K562 (cell line): ENCODE measurements at regions not wholly inside any gene's neighbourhood (a gene's known extent, or its start where the extent isn't known, plus 50 kb on each side); places are given as distances from the start of the nearest gene placed in this dataset.

Experiments used
- ATAC-seq: fragments of 200-7000 bp; cut with Tn5 transposase; 3 replicates; pipeline ENCODE4 v1.9.1; 2020; ENCODE audit warnings: moderate library complexity
- BruUV-seq: library from RNA; stranded (reverse); fragments of 400-500 nt; replicated peaks from 2 replicates; lab custom pipeline; 2021; lab: Mats Ljungman, UMichigan
- CTCF ChIA-PET: fragments of 300-600 bp; formaldehyde crosslinking; extraction: SDS; loops from one replicate; lab custom pipeline; 2021; ENCODE audit warnings: low intra/inter-chr PET ratio; lab: Yijun Ruan, JAX
- POLR2A ChIA-PET: fragments of 300-600, 350-650 bp; sonication (Branson Sonifier 250); formaldehyde crosslinking; extraction: SDS; loops from one replicate; lab custom pipeline; 2021; ENCODE audit warnings: antibody characterized with exemption, inconsistent platforms; lab: Yijun Ruan, JAX
- DNase-seq, 4 experiments: peaks; one replicate each; pipeline versions ENCODE4 v3.0.0 to v3.0.0-alpha.2; 2011 to 2018; ENCODE audit warnings: low spot score in 3 of 4, mixed read lengths in 3 of 4; ENCODE audit errors: extremely low read depth in 1 of 4
- FAIRE-seq: peaks from 2 replicates; lab custom pipeline; 2011; peaks lifted over from hg19 to GRCh38; lab: Jason Lieb, UNC
- H2AFZ ChIP-seq: 2 replicates; pipeline ENCODE4 v1.6.0; 2011; ENCODE audit warnings: low read depth, low read length, control low read depth, inconsistent platforms
- H3K27ac ChIP-seq: fragments of 200-600 bp; 3 replicates; pipeline ENCODE4 v1.8.0; 2011; ENCODE audit warnings: low read depth, mild to moderate bottlenecking, control low read depth, inconsistent platforms, low read length, moderate library complexity, mixed read lengths; ENCODE audit errors: extremely low read depth
- H3K27me3 ChIP-seq, 2 experiments: fragments of 300-600 bp in 1 of 2; 2 replicates in 1 of 2; 3 replicates in 1 of 2; pipeline versions ENCODE4 v1.6.0 to v1.8.0; 2011; ENCODE audit warnings: inconsistent platforms in 2 of 2, low read length in 2 of 2, mild to moderate bottlenecking in 1 of 2, mixed read lengths in 1 of 2, moderate library complexity in 1 of 2; ENCODE audit not compliant: control insufficient read depth in 2 of 2, insufficient read depth in 2 of 2
- H3K36me3 ChIP-seq: fragments of 300-600 bp; 3 replicates; pipeline ENCODE4 v1.8.0; 2011; ENCODE audit warnings: mild to moderate bottlenecking, low read length, inconsistent platforms; ENCODE audit not compliant: control insufficient read depth, insufficient read depth
- H3K4me1 ChIP-seq, 2 experiments: fragments of 200-600 bp in 1 of 2; replicated peaks in 1 of 2; 2 replicates in 1 of 2; 3 replicates in 1 of 2; pipeline versions ENCODE4 v1.5.1 to v1.8.0; 2011; ENCODE audit warnings: inconsistent platforms in 2 of 2, low read length in 2 of 2, mild to moderate bottlenecking in 1 of 2, mixed read lengths in 1 of 2, moderate library complexity in 1 of 2; ENCODE audit not compliant: control insufficient read depth in 2 of 2, insufficient read depth in 2 of 2
- H3K4me2 ChIP-seq: 2 replicates; pipeline ENCODE4 v1.6.1; 2011; ENCODE audit warnings: low read length, control low read depth, inconsistent platforms, mixed read lengths; ENCODE audit not compliant: insufficient read depth
- H3K4me3 ChIP-seq: fragments of 200-600 bp; sonication (generic), shearing (Covaris generic); 2 replicates; pipeline ENCODE4 v1.5.1; 2016; ENCODE audit warnings: control low read depth, inconsistent platforms
- H3K79me2 ChIP-seq: fragments of 200-600 bp; 3 replicates; pipeline ENCODE4 v1.8.0; 2011; ENCODE audit warnings: low read length, inconsistent platforms; ENCODE audit not compliant: control insufficient read depth, insufficient read depth
- H3K9ac ChIP-seq, 2 experiments: 2 replicates each; pipeline versions ENCODE4 v1.6.0 to v1.6.1; 2011; ENCODE audit warnings: low read depth in 2 of 2, low read length in 2 of 2, control low read depth in 1 of 2, inconsistent platforms in 1 of 2, mild to moderate bottlenecking in 1 of 2, mixed read lengths in 1 of 2; ENCODE audit not compliant: insufficient read depth in 1 of 2
- H3K9me1 ChIP-seq: one replicate; pipeline ENCODE4 v1.6.0; 2011; ENCODE audit warnings: inconsistent platforms, mild to moderate bottlenecking, low read length, moderate library complexity; ENCODE audit not compliant: control insufficient read depth, insufficient read depth
- H3K9me3 ChIP-seq: replicated peaks from 2 replicates; pipeline ENCODE4 v1.5.1; 2011; ENCODE audit warnings: low read depth, low read length, inconsistent platforms; ENCODE audit not compliant: control insufficient read depth, insufficient read depth
- H4K20me1 ChIP-seq: replicated peaks from 2 replicates; pipeline ENCODE4 v1.6.1; 2011; ENCODE audit warnings: low read length, inconsistent platforms, mixed read lengths; ENCODE audit not compliant: control insufficient read depth, insufficient read depth
- ATF1 ChIP-seq, 2 experiments: fragments of 450-650 bp in 1 of 2; IDR thresholded peaks; 2 replicates each; pipeline ENCODE4 v1.6.1; 2016; ENCODE audit warnings: missing compliant biosample characterization in 1 of 2, missing genetic modification characterization in 1 of 2
- CREM ChIP-seq: IDR thresholded peaks from 2 replicates; pipeline ENCODE4 v1.6.1; 2014; ENCODE audit warnings: antibody characterized with exemption, low read depth
- HNRNPUL1 ChIP-seq: fragments of 200-400 bp; formaldehyde crosslinking; IDR thresholded peaks from 2 replicates; pipeline ENCODE4 v1.6.1; 2017; ENCODE audit warnings: low read length
- RBM14 ChIP-seq: fragments of 200-400 bp; formaldehyde crosslinking; IDR thresholded peaks from 2 replicates; pipeline ENCODE4 v1.6.1; 2018; ENCODE audit warnings: low read depth, mild to moderate bottlenecking, low read length, moderate library complexity, borderline replicate concordance; ENCODE audit not compliant: insufficient read depth
- SIN3B ChIP-seq: fragments of 450-650 bp; IDR thresholded peaks from 2 replicates; pipeline ENCODE4 v1.6.1; 2017; ENCODE audit warnings: low read depth, mild to moderate bottlenecking, moderate library complexity
- ZNF12 ChIP-seq: sonication (generic); formaldehyde crosslinking; IDR thresholded peaks from 2 replicates; pipeline ENCODE4 v1.4.0; 2020; ENCODE audit warnings: mild to moderate bottlenecking, missing genetic modification reagents
- ZNF280A ChIP-seq: fragments of 450-650 bp; IDR thresholded peaks from 2 replicates; pipeline ENCODE4 v1.6.1; 2018; ENCODE audit warnings: mild to moderate bottlenecking, low read depth; ENCODE audit not compliant: partially characterized antibody
- ZNF778 ChIP-seq: fragments of 450-650 bp; formaldehyde crosslinking; IDR thresholded peaks from 2 replicates; pipeline ENCODE4 v1.4.0; 2020; ENCODE audit warnings: mild to moderate bottlenecking, moderate library complexity
- ZSCAN32 ChIP-seq: fragments of 450-650 bp; formaldehyde crosslinking; IDR thresholded peaks from 2 replicates; pipeline ENCODE4 v1.4.0; 2020; ENCODE audit warnings: mild to moderate bottlenecking, moderate library complexity
- WGBS: fragments of 100-300 bp; shearing (Covaris generic); methylation state at CpG from one replicate; pipeline ENCODE4 v1.1.6; 2016; ENCODE audit warnings: low coverage, mixed read lengths; ENCODE audit not compliant: insufficient coverage; ENCODE audit errors: missing lambda C conversion rate; 5-methylcytosine and 5-hydroxymethylcytosine counted together
- in situ Hi-C: fragments of 300-500 bp; cut with MboI; formaldehyde crosslinking; loops from 4 replicates; pipeline ENCODE4 v1.15.0; 2018; ENCODE audit warnings: inconsistent platforms, mixed read lengths
- intact Hi-C: fragments of 100-400 bp; cut with micrococcal nuclease; formaldehyde crosslinking; loops from 2 replicates; pipeline ENCODE4 v1.14.2; 2022

- H3K27me3 ChIP-seq: no peaks in the 10 kb centered on the region
- no peaks in the 10 kb centered on the region for H3K9me3 ChIP-seq
- TF ChIP-seq ZNF12 (CRISPR knock-in tag) (no peak), ATF1 (CRISPR knock-in tag; IDR thresholded peaks at IDR 0.05) (no peak), ATF1 (tag; IDR thresholded peaks at IDR 0.05) (peak; percentile 64)
- H3K27ac ChIP-seq: no peak overlapping the region
- no TSS peak for BruUV-seq
- DNase-seq: no peak
- no peaks in the 10 kb centered on the region for H3K79me2 ChIP-seq
- no peak overlapping the region for H3K9ac ChIP-seq
- in situ Hi-C loops: no loop called here
- WGBS: 0% methylated on average over 2 of the region's 2 CpGs
- intact Hi-C loops: no loop called here
- no peak overlapping the region for H3K4me2 ChIP-seq
- FAIRE-seq: peak; percentile 35
- H2AFZ ChIP-seq: no peak overlapping the region
- ChIA-PET POLR2A (no interaction called here), CTCF (no interaction called here)
- no peaks in the 10 kb centered on the region for H4K20me1 ChIP-seq
- no peaks in the 10 kb centered on the region for H3K4me1 ChIP-seq
- no peak for ATAC-seq
- no peaks in the 10 kb centered on the region for H3K9me1 ChIP-seq
- no peak overlapping the region for H3K4me3 ChIP-seq
- no peaks in the 10 kb centered on the region for H3K36me3 ChIP-seq
Measured at GRCh38 chrX:3426552-3426951, 80.1 kb upstream of the MXRA5 start.

- in situ Hi-C loops (no loop called here), intact Hi-C loops (no loop called here)
- BruUV-seq: no TSS peak
- H3K4me1 ChIP-seq: no peaks in the 10 kb centered on the region
- no peak overlapping the region for H3K4me3 ChIP-seq
- H3K27me3 ChIP-seq: no peaks in the 10 kb centered on the region
- H3K9me1 ChIP-seq: no peaks in the 10 kb centered on the region
- no peak overlapping the region for H3K9ac ChIP-seq
- 0% methylated on average over 5 of the region's 6 CpGs for WGBS
- H2AFZ ChIP-seq: no peak overlapping the region
- DNase-seq (no peak), ATAC-seq (no peak), FAIRE-seq (no peak)
- no peaks in the 10 kb centered on the region for H3K79me2 ChIP-seq
- H3K36me3 ChIP-seq: no peaks in the 10 kb centered on the region
- H3K9me3 ChIP-seq: no peaks in the 10 kb centered on the region
- ChIA-PET POLR2A (interaction anchor here (0.6 kb wide), 1 partner anchor 352 kb away, joined by 3 read pairs; no protein-coding TSS in a partner anchor), CTCF (no interaction called here)
- H3K27ac ChIP-seq: no peak overlapping the region
- no peaks in the 10 kb centered on the region for H4K20me1 ChIP-seq
- H3K4me2 ChIP-seq: no peak overlapping the region
- TF ChIP-seq SIN3B (no peak), CREM (no peak), ZNF778 (CRISPR knock-in tag) (no peak), RBM14 (no peak), HNRNPUL1 (no peak), ZSCAN32 (CRISPR knock-in tag) (no peak), ZNF280A (no peak)
Measured at GRCh38 chrX:3425031-3425430, 78.6 kb upstream of the MXRA5 start.
